GM21576 (cell line): ENCODE measurements at regions not wholly inside any gene's neighbourhood (a gene's known extent, or its start where the extent isn't known, plus 50 kb on each side); places are given as distances from the start of the nearest gene placed in this dataset.
A peak's percentile ranks its signal among the peaks of the same experiment; 100 is the strongest.
"Not testable (repeated sequence)": the region's sequence is repeated elsewhere in the genome, so short reads cannot be mapped to it uniquely, and the experiment has no call there.

Source experiments
- ATAC-seq: cut with Tn5 transposase; IDR thresholded peaks from one replicate; pipeline ENCODE4 v1.9.1; 2021; ENCODE audit warnings: mild to moderate bottlenecking, moderate library complexity; ENCODE audit not compliant: unreplicated experiment

GRCh38 chr3:17915341-17915740, 172.9 kb upstream of the TBC1D5 start:
- ATAC-seq = no peak

GRCh38 chr3:17913359-17913758, 170.9 kb upstream of the TBC1D5 start:
- ATAC-seq = no peak

DNA sequence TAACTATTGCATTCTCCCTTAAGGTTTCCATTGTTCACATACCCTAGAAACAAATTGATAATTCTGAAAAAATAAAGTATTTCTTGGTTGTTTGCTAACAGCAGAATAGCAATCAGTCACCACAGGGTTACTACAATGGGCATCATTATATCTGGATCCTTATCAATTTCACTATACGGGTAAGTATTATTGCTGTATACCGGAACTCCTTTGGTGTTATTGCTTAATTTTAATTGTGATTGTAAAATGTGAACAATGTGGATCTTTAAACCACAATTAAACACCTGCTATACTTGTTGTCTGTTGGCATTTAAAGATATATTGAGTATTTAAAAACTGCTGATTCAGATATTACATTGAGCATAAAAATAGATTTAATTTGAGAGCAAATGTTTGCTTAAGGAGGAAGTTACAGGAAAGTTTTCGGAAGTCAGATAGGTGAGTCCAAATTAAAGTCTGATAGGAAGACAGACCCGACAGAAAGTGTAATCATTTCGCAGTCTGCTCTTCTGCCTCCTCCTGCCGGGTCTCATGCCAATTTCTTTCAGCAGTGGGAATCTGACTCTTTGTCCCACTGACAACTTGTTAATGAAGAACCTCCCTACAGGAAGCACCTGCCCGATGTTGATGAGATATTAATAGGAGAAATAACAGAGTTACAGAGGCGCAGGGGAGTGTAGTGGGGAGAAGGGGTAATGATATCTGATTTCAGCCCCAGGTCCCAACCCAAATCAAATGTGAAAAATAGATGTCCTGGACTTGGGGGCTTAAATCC, 169.7 kb upstream of the TBC1D5 start:
- ATAC-seq = no peak

DNA sequence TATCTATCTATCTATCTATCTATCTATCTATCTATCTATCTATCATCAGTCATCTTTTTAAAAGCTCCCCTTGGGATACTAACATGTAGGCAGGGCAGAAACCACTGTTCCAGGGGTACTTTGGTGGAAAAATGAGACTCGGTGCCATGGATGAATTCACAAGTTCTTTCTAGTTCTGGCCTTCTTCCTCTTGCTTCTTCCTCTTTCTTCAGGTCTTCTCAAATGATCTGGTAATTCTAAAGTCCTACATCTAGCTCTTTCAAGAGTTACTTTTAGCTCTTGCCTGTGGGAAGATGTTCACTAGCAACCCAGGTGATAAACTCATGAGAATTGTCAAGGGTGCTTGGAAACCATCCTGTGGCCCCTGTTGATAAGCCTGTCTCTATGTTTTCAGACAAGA, 168.5 kb upstream of the TBC1D5 start:
- ATAC-seq = no peak

DNA sequence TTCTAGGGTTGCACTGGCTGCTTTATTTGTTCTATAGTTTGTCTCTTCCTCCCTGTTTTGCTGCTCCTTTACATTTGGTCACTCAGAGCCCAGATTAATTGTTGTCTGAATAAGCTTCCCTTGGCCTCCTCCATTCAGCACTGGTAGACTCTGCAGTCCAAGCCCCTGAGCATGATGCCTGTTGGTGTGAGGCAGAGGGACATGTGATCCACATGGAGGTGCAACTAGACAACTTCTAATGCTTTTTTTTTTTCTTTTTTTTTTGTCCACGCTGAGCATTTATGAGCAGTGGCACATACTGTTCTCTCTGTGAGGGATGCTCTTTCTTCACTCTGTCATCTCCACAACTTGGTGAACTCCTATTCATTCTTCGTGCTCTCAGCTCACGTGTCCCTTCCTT, 167.3 kb upstream of the TBC1D5 start:
- no peak for ATAC-seq

DNA sequence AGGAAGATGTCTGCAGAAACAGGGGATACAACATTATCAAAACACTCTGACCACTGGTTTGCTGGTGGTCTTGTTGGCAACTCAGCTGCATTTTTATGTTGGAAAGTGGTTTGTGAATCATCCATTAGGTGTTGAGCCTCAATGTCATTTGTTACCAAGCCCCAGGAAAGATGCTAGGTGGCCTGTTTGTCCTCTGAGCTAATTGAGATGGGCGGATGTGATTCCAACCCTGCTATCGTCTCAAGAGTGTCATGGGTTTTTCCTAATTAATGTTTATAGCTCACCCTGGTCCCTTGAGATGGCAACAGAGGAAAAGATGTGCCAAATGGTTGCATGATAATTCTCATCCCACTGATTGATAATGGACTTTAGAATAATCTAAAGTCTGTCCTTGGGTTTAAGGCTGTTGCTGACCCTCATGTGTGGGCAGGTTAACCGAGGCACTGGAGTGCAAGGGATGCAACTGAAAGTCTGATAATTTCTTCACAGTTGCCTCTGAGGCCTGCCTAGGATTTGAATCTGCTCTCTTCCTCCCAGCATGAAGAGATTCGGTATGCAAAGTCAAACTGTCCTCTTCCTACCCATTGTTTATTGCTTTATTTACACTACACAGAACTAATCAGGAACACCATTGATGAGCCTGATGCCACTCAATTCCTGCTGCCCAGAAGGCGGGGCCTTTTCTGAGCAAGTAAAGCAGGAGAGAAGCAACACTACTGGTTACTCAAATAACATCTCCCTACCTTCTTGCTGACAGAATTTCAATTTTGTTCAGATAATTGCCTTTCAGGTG, 166.2 kb upstream of the TBC1D5 start:
- no peak for ATAC-seq

DNA sequence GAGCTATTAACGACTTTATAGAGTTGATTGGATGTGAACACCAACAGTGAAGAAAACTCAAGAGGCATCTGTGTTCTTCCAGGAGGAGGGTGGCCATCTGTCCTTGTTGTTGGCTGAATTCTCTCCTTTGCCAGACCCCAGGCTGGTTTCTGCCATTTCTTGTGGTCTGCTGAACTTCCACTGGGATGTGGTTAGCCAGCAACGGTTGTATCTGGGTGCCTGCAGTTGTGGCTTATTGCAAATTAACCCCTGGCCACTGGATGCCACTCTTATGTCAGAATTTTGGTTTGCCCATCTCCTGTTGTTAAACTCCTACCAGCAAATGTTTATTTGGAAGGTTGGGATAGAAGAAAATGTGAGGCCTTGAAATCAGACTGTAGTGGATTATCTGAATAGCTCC, 163.6 kb upstream of the TBC1D5 start:
- ATAC-seq = no peak

DNA sequence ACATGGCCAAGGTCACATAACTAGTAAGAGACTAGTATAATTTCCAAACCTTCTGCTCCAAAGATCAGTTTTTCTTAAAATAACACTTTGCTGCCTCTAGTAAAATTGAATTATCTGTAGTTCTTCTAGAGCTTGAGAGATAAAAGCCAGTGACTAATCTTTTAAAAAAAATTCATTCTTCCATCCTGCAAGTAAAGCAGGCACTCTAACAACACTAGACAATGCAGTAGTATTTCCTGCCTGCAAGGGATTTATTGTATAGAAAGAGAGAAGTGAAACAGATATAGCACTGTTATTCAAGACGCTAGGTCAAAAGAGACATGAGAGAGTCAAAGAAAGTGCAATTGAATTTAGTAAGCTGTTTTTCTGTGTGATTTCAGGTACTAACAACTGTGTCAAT, 159.5 kb upstream of the TBC1D5 start:
- ATAC-seq = peak; percentile 96

DNA sequence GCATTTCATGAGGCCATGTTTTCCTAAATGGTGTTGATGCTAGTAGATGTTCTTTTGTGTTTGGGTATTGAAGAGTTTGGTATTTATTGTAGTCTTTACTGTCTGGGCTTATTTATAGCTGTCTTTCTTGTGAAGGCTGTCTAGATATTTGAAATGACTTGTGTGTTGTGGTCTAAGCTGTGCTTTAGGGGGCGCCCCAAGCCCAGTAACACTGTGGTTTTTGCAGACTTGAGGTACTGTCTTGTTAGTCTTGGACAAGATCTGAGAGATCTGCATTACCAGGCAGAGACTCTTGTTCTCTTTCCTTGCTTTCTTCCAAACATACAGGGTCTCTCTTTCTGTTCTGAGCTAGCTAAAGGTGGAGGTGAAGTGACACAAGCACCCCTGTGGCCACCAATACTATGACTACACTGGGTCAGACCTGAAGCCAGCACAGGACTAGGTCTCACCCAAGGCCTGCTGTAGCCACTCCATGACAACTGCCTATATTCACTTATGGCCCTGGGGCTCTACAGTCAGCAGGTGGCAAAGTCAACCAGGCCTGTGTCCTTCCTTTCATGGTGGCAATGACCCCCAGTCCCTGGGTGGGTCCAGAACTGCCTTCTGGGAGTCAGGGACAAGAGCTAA, 152.1 kb upstream of the TBC1D5 start:
- ATAC-seq = peak; percentile 70

GRCh38 chr3:17891139-17891856, 148.9 kb upstream of the TBC1D5 start:
- no peak for ATAC-seq

- no peak for ATAC-seq
Measured at GRCh38 chr3:17885986-17886385, 143.6 kb upstream of the TBC1D5 start.

DNA sequence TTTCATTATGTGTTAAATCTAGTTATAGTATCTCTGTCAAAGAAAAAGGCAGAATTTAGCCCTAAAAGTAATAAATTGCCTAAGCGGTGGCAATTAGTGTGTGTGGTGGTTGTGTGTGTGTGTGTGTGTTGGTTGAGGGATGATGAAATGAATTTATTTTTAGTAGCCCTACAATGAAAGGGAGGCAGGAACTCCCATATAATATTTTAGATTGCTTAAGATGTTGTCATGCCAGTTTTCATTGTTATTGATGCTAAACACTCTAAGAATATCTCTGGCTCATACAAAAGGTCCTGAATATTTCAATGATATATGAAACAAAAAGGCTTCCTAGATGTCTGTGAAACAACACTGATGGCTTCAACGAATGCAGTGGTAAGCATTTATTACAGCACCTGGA, 140.6 kb upstream of the TBC1D5 start:
- no peak for ATAC-seq

GRCh38 chr3:17877299-17877698, 134.9 kb upstream of the TBC1D5 start:
- ATAC-seq = no peak

DNA sequence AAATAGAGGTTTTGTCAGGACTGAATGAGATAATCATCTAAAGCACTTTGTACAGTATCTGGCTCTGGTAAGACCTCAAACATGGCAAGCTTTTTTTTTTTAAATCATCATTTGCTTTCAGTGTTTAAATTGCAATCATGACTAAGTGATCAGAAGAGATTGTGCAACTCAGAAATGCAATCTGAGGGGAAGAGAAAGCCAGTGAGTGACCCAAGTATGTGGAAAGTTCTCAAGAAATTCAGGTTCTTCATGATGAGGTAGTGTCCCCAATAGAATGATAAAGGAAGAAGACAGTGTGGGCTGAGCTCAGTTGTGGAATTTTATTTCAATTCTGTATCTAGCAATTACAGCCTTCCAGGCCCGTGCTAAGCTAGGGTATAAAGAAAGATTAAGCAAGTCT, 132.2 kb upstream of the TBC1D5 start:
- ATAC-seq = no peak

GRCh38 chr3:17872457-17872856, 130.0 kb upstream of the TBC1D5 start:
- no peak for ATAC-seq

- no peak for ATAC-seq
Measured at GRCh38 chr3:17865631-17866030, 123.2 kb upstream of the TBC1D5 start.

DNA sequence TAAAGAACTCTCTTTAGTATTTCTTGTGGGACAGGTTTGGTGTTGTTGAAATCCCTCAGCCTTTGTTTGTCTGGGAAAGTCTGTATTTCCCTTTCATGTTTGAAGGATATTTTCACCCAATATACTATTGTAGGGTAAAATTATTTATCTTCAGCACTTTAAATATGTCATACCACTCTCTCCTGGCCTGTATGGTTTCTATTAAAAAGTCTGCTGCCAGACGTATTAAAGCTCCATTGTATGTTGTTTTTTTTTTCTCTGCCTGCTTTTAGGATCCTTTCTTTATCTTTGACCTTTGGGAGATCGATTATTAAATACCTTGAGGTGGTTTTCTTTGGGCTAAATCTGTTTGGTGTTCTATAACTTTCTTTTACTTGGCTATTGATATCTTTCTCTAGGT, 119.0 kb upstream of the TBC1D5 start:
- no peak for ATAC-seq

DNA sequence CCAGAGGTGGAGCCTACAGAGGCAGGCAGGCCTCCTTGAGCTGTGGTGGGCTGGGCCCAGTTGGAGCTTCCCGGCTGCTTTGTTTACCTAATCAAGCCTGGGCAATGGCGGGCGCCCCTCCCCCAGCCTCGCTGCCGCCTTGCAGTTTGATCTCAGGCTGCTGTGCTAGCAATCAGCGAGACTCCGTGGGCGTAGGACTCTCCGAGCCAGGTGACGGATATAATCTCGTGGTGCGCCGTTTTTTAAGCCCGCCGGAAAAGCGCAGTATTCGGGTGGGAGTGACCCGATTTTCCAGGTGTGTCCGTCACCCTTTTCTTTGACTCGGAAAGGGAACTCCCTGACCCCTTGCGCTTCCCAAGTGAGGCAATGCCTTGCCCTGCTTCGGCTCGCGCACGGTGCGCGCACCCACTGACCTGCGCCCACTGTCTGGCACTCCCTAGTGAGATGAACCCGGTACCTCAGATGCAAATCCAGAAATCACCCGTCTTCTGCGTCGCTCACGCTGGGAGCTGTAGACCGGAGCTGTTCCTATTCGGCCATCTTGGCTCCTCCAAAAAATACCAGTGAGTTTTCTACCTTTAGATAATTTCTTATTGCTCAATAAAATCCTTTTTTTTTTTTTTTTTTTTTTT, 118.5 kb upstream of the TBC1D5 start:
- ATAC-seq = not testable (repeated sequence)

DNA sequence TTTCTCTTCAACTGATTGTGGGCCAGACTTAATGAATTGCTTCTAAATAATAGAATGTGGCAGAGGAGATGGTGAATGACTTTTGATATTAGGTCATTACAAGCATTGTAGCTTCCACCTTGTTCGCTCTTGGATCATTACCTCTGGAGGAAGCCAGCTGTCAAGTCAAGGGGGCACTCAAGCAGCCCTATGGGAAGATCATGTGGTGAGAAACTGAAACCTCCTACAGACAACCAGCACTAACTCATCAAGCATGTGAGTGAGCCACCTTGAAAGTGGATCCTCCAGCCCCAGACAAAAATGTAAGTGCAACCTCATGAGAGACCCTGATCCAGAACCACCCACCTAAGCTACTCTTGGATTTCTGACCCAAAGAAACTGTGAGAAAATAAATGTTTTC, 109.8 kb upstream of the TBC1D5 start:
- peak; percentile 78 for ATAC-seq

GRCh38 chr3:17850448-17850847, 108.0 kb upstream of the TBC1D5 start:
- ATAC-seq = no peak

DNA sequence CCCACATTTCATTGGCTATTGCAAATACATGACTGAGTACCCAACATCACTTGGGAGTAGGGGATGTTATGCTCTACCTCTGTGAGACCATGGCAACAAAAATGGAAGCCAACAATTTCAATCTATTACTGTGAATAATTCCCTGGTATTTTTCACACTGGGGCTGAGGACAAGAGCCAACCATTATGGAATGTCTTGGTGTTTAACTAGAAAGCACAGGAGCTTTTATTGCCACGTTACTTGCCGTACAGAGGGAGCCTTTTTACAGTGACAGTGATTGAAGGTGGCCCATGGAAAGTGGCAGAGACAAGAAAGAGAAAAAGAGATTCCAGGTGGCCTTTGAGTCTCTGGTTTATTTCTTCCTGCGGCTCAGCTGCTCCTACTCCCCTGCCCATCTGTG, 105.7 kb upstream of the TBC1D5 start:
- ATAC-seq = no peak
